NCI-H748 treated with DMSO at 0.1 percent for 48 hours (cell line): ENCODE measurements at regions not wholly inside any gene's neighbourhood (a gene's known extent, or its start where the extent isn't known, plus 50 kb on each side); places are given as distances from the start of the nearest gene placed in this dataset.

ENCODE experiments used
- DNase-seq: peaks from one replicate; lab custom pipeline; 2025; lab: John Stamatoyannopoulos, UW

- DNase-seq, result no peak
These were observed 58.2 kb downstream of the ESM1 start for GRCh38 chr5:54927097-54927746.

- DNase-seq, result no peak
These were observed 60.9 kb downstream of the ESM1 start for GRCh38 chr5:54924487-54924886.

GRCh38 chr5:54917323-54917722 is 68.1 kb downstream of the ESM1 start:
- DNase-seq, result no peak

DNA sequence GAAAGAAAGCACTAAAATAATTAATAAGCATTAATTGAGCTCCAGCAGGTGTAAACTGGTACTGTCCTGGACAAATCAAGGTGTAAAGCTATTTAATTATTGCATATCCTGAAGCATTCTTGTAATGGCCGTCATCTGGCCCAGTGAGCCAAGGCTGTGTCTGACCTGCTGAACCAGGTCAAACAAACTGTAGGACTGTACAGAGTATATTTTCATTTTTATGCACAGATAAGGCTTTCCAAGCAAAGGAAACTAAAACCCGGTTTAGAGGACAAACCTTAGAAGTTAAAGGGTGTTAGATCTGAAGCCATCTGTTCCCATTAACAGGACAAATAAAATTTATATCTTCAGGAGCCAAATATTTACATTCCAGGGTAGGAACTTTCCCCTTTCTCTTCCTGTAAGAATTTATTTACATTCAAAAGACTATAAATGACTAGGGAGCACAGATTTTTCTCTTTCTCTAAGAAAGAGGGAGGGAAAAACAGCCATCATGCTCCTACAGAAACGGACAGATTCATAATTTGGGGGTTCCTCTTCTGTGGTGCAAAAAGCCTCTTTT is 69.8 kb downstream of the ESM1 start:
- DNase-seq, result no peak

GRCh38 chr5:54912021-54912420 is 73.4 kb downstream of the ESM1 start:
- no peak for DNase-seq

- DNase-seq, result no peak
These were observed 75.2 kb downstream of the ESM1 start for GRCh38 chr5:54909911-54910870.

DNA sequence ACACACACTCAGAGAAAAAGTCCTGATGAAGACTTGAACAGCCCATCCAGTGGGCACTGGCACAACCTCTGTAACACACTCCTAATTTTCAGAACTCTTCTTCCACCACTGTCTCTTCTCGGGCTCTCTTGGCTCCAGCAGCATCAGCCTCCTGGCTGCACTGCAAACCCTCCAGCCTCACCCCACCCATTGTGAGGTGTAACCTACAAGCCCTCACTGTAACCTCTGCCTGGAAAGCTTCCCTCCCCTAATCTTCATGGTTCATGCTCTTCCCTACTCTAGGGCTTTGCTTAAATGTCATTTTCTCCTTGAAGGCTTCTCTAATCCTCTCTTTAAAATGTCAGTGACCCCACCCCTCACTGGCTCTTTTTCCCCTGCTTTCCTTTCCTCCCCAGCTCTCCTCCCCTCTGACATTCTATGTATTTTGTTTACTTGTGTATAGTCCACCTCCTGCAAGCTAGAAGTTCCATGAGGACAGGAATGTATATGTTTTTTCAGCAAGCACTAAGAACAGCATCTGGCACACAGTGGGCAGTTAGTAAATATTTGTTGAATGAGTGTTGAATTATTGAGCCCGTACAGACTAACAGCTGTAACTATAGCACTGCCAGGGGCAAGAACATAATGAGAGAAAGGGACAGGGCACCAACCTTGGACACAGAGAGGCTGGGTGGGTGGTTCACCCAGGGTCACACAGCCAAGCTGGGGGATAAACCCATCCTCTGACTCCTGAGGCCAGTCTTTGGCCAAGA is 76.4 kb downstream of the ESM1 start:
- DNase-seq, result no peak

- DNase-seq, result peak; percentile 18
These were observed 79.4 kb downstream of the ESM1 start for GRCh38 chr5:54905942-54906537.

DNA sequence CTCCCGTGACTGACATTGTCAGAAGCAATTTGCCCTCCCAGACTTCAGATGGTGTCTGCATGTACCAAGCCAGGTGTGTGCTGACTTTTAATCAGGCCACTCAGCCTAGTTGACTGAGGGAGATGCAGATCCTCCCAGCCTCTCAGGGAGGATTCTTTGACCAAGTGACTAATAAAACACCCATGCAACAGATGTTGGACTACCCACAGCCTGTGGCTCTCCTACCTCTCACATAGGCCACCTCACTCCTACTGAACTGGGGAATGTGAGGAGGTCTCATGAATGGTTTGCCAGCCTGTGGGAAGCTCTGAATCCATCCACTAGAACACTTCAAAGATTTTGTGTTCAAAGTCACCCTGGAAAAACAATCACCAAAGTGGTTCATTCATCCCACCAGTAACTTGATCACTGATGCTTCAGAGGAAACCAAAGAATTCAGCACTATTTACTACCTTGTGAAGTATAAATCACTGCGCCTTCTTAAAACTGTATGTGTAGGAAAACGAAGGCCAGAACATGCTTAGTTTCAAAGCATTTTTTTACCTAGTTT is 80.1 kb downstream of the ESM1 start:
- no peak for DNase-seq

DNA sequence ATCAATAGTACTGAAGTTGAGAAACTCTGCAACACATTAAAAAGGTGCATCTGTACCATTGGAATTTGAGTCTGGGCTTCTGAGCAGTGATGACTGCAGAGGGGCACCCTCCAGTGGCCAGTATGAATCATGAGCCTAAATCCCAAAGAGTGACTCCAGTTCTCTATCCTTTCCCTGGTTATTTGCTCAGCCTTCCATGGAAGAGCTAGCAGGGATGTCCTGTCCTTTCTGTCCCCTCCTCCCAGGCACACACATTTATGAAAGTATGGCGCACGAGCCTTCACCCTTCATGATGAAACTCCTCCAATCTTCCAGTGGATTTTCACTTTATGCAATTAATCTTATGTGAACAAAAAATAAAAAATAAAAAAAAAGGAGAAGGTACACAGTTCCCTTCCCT is 81.0 kb downstream of the ESM1 start:
- peak; percentile 11 for DNase-seq

DNA sequence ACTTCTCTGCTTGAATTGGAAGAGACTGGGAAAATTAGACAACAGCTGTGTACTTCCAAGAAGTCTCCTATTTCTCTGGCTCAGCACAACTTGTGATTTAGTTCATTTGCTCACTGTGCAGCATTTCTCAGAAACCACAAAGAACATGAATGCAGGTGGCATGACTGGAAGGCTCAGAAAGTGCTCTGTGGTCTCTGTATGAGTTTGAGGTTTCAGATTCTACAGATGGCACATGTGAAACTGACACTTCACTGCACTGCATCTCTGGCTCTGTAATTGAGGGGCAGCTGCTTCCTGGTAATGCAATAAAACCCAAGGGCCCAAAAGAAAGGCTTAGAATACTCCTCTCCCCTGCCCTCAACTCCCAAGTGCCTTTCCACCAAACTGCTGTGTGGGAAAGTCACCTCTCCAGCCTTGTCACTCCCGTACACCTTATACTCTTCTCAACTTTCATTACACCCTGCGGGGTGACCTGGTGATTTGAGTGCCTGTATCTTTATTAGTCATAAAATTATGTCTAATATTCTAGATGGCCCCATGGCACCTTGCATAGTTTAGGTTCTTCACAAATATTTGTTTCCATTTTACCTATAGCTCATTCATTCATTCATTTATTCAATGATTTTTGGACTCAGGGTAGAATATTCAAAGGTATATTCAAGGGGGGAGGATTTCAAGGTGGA is 82.5 kb downstream of the ESM1 start:
- peak; percentile 5 for DNase-seq

DNA sequence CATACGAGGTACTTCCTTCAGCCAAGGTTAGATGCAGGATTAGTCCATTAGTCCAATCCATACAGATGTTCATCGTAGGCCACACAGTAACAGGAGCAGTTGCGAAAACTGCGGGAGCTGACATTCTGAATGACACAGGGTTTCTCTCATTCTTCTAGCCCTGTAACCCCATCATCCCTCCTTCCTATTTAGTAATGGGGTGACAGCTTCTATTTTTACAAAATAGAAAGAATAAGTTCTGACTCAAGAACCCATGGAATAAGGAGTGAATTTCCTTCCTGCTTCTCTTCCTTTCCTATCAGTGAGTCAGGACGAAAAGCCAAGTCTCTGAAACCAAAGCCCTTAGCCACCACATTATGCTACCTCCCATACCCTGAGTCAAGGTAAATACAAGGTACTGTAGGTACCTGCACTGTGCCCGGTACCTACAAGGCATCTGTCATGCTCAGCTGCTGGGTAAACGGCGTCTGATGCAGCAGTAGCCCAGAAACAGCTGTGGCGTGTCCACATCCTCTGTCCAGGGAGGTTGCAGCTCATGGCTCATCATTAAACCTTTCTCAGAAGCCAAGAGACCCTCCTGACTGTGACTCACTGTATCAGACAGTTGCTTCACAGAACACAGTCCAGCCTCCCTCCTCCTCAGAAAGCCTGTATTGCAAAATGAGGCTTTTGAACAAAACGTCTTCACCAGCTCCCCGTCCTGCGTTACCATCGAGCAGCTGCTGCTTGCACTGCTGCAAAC is 84.2 kb downstream of the ESM1 start:
- DNase-seq, result no peak

- DNase-seq, result no peak
These were observed 88.4 kb downstream of the ESM1 start for GRCh38 chr5:54897001-54897400.

GRCh38 chr5:54895816-54896341 is 89.5 kb downstream of the ESM1 start:
- peak; percentile 44 for DNase-seq

- DNase-seq, result no peak
These were observed 90.2 kb downstream of the ESM1 start for GRCh38 chr5:54894957-54895815.

DNA sequence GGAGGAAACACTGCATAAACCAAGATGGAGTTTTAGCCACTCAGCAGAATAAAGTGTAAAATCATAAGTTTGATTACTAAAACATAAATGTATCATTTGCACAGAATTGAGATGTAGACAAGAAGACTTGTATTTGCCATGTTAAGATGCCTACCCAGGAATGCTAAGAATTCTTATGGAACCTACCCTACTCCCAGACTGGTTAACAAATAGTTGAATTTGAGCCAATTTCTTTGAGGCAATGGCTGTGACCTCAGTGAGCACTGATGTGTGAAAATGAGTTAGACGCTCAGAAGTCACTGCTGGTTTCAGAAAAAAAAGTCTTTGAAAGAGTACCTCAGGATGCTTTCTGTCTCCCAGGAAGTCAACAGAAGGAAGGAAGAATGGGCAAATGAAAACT is 95.6 kb downstream of the ESM1 start:
- DNase-seq, result no peak

DNA sequence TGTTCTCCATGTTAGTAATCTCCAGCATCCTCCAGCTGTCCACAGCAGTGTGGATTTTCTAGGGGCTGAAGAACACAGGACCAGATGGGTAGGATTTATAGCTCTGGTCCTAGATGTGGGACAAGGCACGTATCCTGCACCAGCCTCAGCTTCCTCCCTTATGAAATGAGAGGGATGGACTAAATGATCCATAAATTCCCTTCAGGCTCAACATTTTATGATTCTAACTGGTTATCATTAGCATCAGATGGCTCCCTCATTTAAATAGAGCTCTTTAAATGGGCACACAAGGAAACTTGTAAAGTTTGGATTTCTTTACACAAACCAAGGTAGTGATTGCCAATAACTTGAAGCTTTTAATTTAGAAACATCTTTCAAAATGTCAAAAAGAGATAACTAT is 97.7 kb downstream of the ESM1 start:
- no peak for DNase-seq

DNA sequence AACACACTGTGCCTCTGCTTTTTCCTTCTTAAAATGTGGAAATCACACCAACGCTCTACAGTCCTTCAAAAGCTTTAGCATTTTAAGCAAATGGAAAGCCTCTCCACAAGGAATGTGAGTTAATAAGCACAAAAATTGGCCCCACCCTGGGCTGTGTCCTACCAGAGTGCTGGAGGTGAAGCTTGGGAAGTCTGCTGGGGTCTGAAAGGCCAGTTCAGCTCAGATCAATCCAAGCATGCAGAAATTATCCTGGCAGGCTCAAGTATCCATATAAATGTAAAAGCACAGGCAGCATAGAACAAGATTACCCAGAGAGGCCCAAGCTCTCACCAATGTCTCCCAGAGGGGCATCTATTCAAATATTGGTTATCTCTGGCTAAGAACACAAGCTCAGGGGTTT is 98.5 kb downstream of the ESM1 start:
- no peak for DNase-seq

DNA sequence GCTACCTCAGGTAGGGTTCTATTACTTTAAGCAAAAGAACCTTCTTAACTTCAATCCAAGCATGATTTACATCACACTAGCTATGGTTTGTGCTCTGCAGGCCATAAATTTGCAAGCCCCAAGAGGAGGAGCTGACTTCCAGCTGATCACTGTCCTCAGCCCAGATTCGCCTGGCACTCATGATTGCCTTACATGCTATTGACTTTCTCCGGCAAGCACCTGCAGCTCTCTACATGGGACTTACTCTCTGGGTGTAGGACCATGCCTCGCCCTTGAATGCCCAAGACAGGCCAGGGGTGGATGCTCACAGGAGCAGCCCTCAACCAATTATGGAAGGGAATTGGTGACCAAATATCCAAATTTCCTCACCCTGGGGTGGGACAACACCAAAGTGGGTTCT is 99.8 kb downstream of the ESM1 start:
- DNase-seq, result no peak
